KMS-11 (cell line): ENCODE measurements at regions not wholly inside any gene's neighbourhood (a gene's known extent, or its start where the extent isn't known, plus 50 kb on each side); places are given as distances from the start of the nearest gene placed in this dataset.

Experiments used
- H2AFZ ChIP-seq: fragments of 200-600 bp; sonication (generic); 2 replicates; pipeline ENCODE4 v1.6.1; 2016; ENCODE audit warnings: antibody characterized with exemption, mixed run types, low read depth
- H3K27ac ChIP-seq: fragments of 200-600 bp; sonication (generic); 2 replicates; pipeline ENCODE4 v1.6.1; 2016; ENCODE audit warnings: mild to moderate bottlenecking, mixed run types
- H3K27me3 ChIP-seq: fragments of 200-600 bp; sonication (generic); 2 replicates; pipeline ENCODE4 v1.6.1; 2017; ENCODE audit warnings: mild to moderate bottlenecking, low read depth, mixed run types, moderate library complexity; ENCODE audit not compliant: insufficient read depth
- H3K36me3 ChIP-seq: fragments of 200-600 bp; sonication (generic); 2 replicates; pipeline ENCODE4 v1.6.1; 2017; ENCODE audit warnings: mild to moderate bottlenecking, mixed run types; ENCODE audit not compliant: insufficient read depth
- H3K4me1 ChIP-seq: fragments of 200-600 bp; sonication (generic); 2 replicates; pipeline ENCODE4 v1.6.1; 2016; ENCODE audit warnings: mild to moderate bottlenecking, low read depth, mixed run types; ENCODE audit not compliant: poor library complexity, severe bottlenecking
- H3K4me2 ChIP-seq: fragments of 200-600 bp; sonication (generic); 2 replicates; pipeline ENCODE4 v1.7.0; 2016; ENCODE audit warnings: mild to moderate bottlenecking, mixed run types
- H3K4me3 ChIP-seq: fragments of 200-600 bp; sonication (generic); IDR thresholded peaks from 2 replicates; pipeline ENCODE4 v1.6.1; 2017; ENCODE audit warnings: low read depth, low read length, mixed read lengths; ENCODE audit not compliant: insufficient read depth
- H3K79me2 ChIP-seq: fragments of 200-600 bp; sonication (generic); 2 replicates; pipeline ENCODE4 v1.6.1; 2016; ENCODE audit warnings: low read depth, mixed run types; ENCODE audit not compliant: insufficient read depth
- H3K9ac ChIP-seq: fragments of 200-600 bp; sonication (generic); 2 replicates; pipeline ENCODE4 v1.6.1; 2016; ENCODE audit warnings: mild to moderate bottlenecking, mixed run types
- H4K20me1 ChIP-seq: fragments of 200-600 bp; sonication (generic); 2 replicates; pipeline ENCODE4 v1.6.1; 2016; ENCODE audit warnings: mild to moderate bottlenecking, mixed run types; ENCODE audit not compliant: insufficient read depth
- TF ChIP-seq, protein P1 (sequence below): fragments of 200-600 bp; sonication (generic); conservative IDR thresholded peaks from 2 replicates; pipeline ENCODE4 v1.6.1; 2017; ENCODE audit warnings: low read depth, mild to moderate bottlenecking, antibody characterized with exemption, low read length, moderate library complexity, mixed read lengths

DNA sequence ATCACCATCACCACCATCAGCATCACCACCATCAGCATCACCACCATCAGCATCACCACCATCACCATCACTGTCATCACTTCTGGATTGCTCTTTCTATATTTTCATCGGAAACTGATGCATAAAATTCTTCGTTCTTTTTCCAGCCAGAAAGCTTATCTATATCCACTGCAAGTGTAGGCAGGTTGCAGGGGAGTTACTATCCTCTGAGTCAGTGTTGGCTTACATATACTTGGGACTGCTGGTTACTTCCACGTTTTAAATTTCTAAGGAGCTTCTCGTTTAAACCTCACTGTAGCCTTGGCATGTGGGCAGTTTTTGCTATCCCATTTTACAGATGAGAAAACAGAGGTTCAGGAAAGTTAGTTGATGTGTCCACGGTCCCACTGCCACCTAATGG is 66.1 kb downstream of the FOXL3 start:
- no peaks in the 10 kb centered on the region for H3K79me2 ChIP-seq
- H3K9ac ChIP-seq = no peak overlapping the region
- H3K4me2 ChIP-seq = no peak overlapping the region
- H3K27ac ChIP-seq = no peak overlapping the region
- TF ChIP-seq, protein P1, sequence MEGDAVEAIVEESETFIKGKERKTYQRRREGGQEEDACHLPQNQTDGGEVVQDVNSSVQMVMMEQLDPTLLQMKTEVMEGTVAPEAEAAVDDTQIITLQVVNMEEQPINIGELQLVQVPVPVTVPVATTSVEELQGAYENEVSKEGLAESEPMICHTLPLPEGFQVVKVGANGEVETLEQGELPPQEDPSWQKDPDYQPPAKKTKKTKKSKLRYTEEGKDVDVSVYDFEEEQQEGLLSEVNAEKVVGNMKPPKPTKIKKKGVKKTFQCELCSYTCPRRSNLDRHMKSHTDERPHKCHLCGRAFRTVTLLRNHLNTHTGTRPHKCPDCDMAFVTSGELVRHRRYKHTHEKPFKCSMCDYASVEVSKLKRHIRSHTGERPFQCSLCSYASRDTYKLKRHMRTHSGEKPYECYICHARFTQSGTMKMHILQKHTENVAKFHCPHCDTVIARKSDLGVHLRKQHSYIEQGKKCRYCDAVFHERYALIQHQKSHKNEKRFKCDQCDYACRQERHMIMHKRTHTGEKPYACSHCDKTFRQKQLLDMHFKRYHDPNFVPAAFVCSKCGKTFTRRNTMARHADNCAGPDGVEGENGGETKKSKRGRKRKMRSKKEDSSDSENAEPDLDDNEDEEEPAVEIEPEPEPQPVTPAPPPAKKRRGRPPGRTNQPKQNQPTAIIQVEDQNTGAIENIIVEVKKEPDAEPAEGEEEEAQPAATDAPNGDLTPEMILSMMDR = no peak
- H3K27me3 ChIP-seq = peaks cover 21% of the 10 kb centered on the region; the same call in 1 of the 2 replicates
- no peak overlapping the region for H2AFZ ChIP-seq
- H3K36me3 ChIP-seq = no peaks in the 10 kb centered on the region
- no peaks in the 10 kb centered on the region for H3K4me1 ChIP-seq
- H4K20me1 ChIP-seq = no peaks in the 10 kb centered on the region
- H3K4me3 ChIP-seq = no peak overlapping the region

- Histone ChIP-seq H3K27ac (no peak overlapping the region), H3K79me2 (no peaks in the 10 kb centered on the region), H3K4me1 (no peaks in the 10 kb centered on the region), H3K4me3 (no peak overlapping the region), H3K36me3 (no peaks in the 10 kb centered on the region), H3K27me3 (peaks cover 24% of the 10 kb centered on the region; the same call in 1 of the 2 replicates), H3K4me2 (no peak overlapping the region), H2AFZ (no peak overlapping the region), H4K20me1 (no peaks in the 10 kb centered on the region), H3K9ac (no peak overlapping the region)
- TF ChIP-seq, protein P1 = no peak
Observed at GRCh38 chr7:356691-357462, 66.9 kb downstream of the FOXL3 start.

- Histone ChIP-seq H3K27ac (no peak overlapping the region), H2AFZ (no peak overlapping the region), H3K4me2 (no peak overlapping the region), H3K79me2 (no peaks in the 10 kb centered on the region), H3K27me3 (peaks cover 31% of the 10 kb centered on the region), H3K9ac (no peak overlapping the region), H3K4me1 (no peaks in the 10 kb centered on the region), H3K36me3 (no peaks in the 10 kb centered on the region), H3K4me3 (no peak overlapping the region), H4K20me1 (no peaks in the 10 kb centered on the region)
- TF ChIP-seq, protein P1 = no peak
Observed at GRCh38 chr7:357531-358209, 67.7 kb downstream of the FOXL3 start.

GRCh38 chr7:358352-358751 is 68.4 kb downstream of the FOXL3 start:
- H4K20me1 ChIP-seq = no peaks in the 10 kb centered on the region
- H3K4me1 ChIP-seq = no peaks in the 10 kb centered on the region
- no peaks in the 10 kb centered on the region for H3K79me2 ChIP-seq
- H3K4me3 ChIP-seq = no peak overlapping the region
- peaks cover 38% of the 10 kb centered on the region for H3K27me3 ChIP-seq
- H3K27ac ChIP-seq = no peak overlapping the region
- H2AFZ ChIP-seq = no peak overlapping the region
- no peaks in the 10 kb centered on the region for H3K36me3 ChIP-seq
- no peak overlapping the region for H3K4me2 ChIP-seq
- no peak overlapping the region for H3K9ac ChIP-seq
- TF ChIP-seq, protein P1 = no peak
